GM12891 (cell line): ENCODE measurements at regions not wholly inside any gene's neighbourhood (a gene's known extent, or its start where the extent isn't known, plus 50 kb on each side); places are given as distances from the start of the nearest gene placed in this dataset.

Experiments used
- POLR2A ChIP-seq: IDR thresholded peaks from 2 replicates; pipeline ENCODE4 v1.6.1; 2011; ENCODE audit warnings: low read depth, low read length, control low read depth
- SPI1 ChIP-seq: IDR thresholded peaks from 2 replicates; pipeline ENCODE4 v1.6.1; 2011; ENCODE audit warnings: low read depth, low read length, control low read depth
- TAF1 ChIP-seq: IDR thresholded peaks from 2 replicates; pipeline ENCODE4 v1.6.1; 2011; ENCODE audit warnings: low read depth, low read length, control low read depth

GRCh38 chr1:80767711-80768110 is 1033.0 kb upstream of the ADGRL2 start:
- TF ChIP-seq POLR2A = no peak
- no peak for TF ChIP-seq SPI1
- no peak for TF ChIP-seq TAF1
